Natural killer cell (primary cell): ENCODE measurements at regions not wholly inside any gene's neighbourhood (a gene's known extent, or its start where the extent isn't known, plus 50 kb on each side); places are given as distances from the start of the nearest gene placed in this dataset.

Experiments
- ATAC-seq, 3 donors: fragments of 150-1000 bp in 2 of 3; fragments of 200-7000 bp in 1 of 3; cut with Tn5 transposase; 1 replicate in 1 of 3; 2 replicates in 2 of 3; pipeline ENCODE4 v1.10.0; 2021; ENCODE audit warnings: mild to moderate bottlenecking in 2 of 3, moderate library complexity in 2 of 3
- DNase-seq, 2 donors: peaks; one replicate each; pipeline versions ENCODE4 v3.0.0 to v3.0.0-alpha.2; 2013 to 2021; ENCODE audit warnings: mixed read lengths in 1 of 2
- H3K27ac ChIP-seq: one replicate; pipeline ENCODE4 v1.5.1; 2013; ENCODE audit warnings: mild to moderate bottlenecking, low read length
- H3K27me3 ChIP-seq: one replicate; pipeline ENCODE4 v1.6.1; 2013; ENCODE audit warnings: low read length; ENCODE audit not compliant: control insufficient read depth, insufficient read depth
- H3K36me3 ChIP-seq: one replicate; pipeline ENCODE4 v1.6.1; 2013; ENCODE audit warnings: low read length; ENCODE audit not compliant: control insufficient read depth, insufficient read depth
- H3K4me1 ChIP-seq: one replicate; pipeline ENCODE4 v1.6.1; 2013; ENCODE audit warnings: low read length; ENCODE audit not compliant: control insufficient read depth, insufficient read depth
- H3K4me3 ChIP-seq: one replicate; pipeline ENCODE4 v1.5.1; 2013; ENCODE audit warnings: low read length
- H3K9me3 ChIP-seq: one replicate; pipeline ENCODE4 v1.6.1; 2013; ENCODE audit warnings: low read length; ENCODE audit not compliant: control insufficient read depth, insufficient read depth
- H3K27ac Mint-ChIP-seq, 2 donors: one replicate each; pipeline ENCODE4 v1.8.0; 2022; ENCODE audit warnings: mild to moderate bottlenecking in 2 of 2, mixed read lengths in 2 of 2, moderate library complexity in 1 of 2
- H3K27me3 Mint-ChIP-seq, 2 donors: one replicate each; pipeline ENCODE4 v1.8.0; 2022; ENCODE audit warnings: low read depth in 2 of 2, mixed read lengths in 2 of 2
- H3K36me3 Mint-ChIP-seq: one replicate; pipeline ENCODE4 v1.8.0; 2022; ENCODE audit warnings: mixed read lengths
- H3K4me1 Mint-ChIP-seq, 2 donors: one replicate each; pipeline ENCODE4 v1.8.0; 2022; ENCODE audit warnings: mixed read lengths in 2 of 2
- H3K4me3 Mint-ChIP-seq: one replicate; pipeline ENCODE4 v1.8.0; 2022; ENCODE audit warnings: mild to moderate bottlenecking, moderate library complexity, mixed read lengths
- H3K9me3 Mint-ChIP-seq, 2 donors: one replicate each; pipeline ENCODE4 v1.8.0; 2022; ENCODE audit warnings: mixed read lengths in 2 of 2
- CTCF ChIP-seq: fragments of 200-600 bp; IDR thresholded peaks from one replicate; pipeline ENCODE4 v1.8.0; 2022; ENCODE audit warnings: antibody characterized with exemption
- WGBS: methylation state at CpG from one replicate; pipeline ENCODE4 v1.1.7; 2013; ENCODE audit warnings: missing lambda C conversion rate; ENCODE audit not compliant: insufficient coverage; 5-methylcytosine and 5-hydroxymethylcytosine counted together
- intact Hi-C: fragments of 100-400 bp; cut with micrococcal nuclease; formaldehyde crosslinking; loops from one replicate; pipeline ENCODE4 v1.14.2; 2022

- Mint-ChIP-seq H3K9me3 (peaks cover 21 to 32% of the 10 kb centered on the region in 2 donors), H3K4me3 (no peak overlapping the region), H3K27ac (no peak overlapping the region), H3K36me3 (peaks cover 32% of the 10 kb centered on the region), H3K27me3 (no peaks in the 10 kb centered on the region), H3K4me1 (no peaks in the 10 kb centered on the region)
- no peak for TF ChIP-seq CTCF
- H3K4me3 ChIP-seq = no peak overlapping the region
- H3K27ac ChIP-seq = no peak overlapping the region
- H3K36me3 ChIP-seq = no peaks in the 10 kb centered on the region
- H3K4me1 ChIP-seq = no peaks in the 10 kb centered on the region
- no peak for ATAC-seq
- no peaks in the 10 kb centered on the region for H3K9me3 ChIP-seq
- WGBS = 80% methylated on average over 1 of the region's 1 CpG
- no peaks in the 10 kb centered on the region for H3K27me3 ChIP-seq
- no peak for DNase-seq
- intact Hi-C loops = no loop called here
Measured at GRCh38 chr1:104699433-104699832, 949.7 kb downstream of the AMY1C start.

GRCh38 chr1:104702731-104703130, 953.0 kb downstream of the AMY1C start:
- peaks cover 0 to 5% of the 10 kb centered on the region in 2 donors for H3K4me1 Mint-ChIP-seq
- Histone ChIP-seq H3K4me1 (no peaks in the 10 kb centered on the region), H3K27ac (no peak overlapping the region), H3K4me3 (no peak overlapping the region), H3K9me3 (peaks cover 2% of the 10 kb centered on the region), H3K27me3 (no peaks in the 10 kb centered on the region), H3K36me3 (no peaks in the 10 kb centered on the region)
- H3K27ac Mint-ChIP-seq = no peak overlapping the region
- 100% methylated on average over 1 of the region's 2 CpGs for WGBS
- TF ChIP-seq CTCF = no peak
- H3K9me3 Mint-ChIP-seq = peaks cover 20 to 26% of the 10 kb centered on the region in 2 donors
- intact Hi-C loops = no loop called here
- no peak overlapping the region for H3K4me3 Mint-ChIP-seq
- peaks cover 14% of the 10 kb centered on the region for H3K36me3 Mint-ChIP-seq
- DNase-seq (no peak), ATAC-seq (no peak)
- no peaks in the 10 kb centered on the region for H3K27me3 Mint-ChIP-seq

- H3K4me3 Mint-ChIP-seq = no peak overlapping the region
- intact Hi-C loops = no loop called here
- no peak overlapping the region for H3K27ac Mint-ChIP-seq
Measured at GRCh38 chr1:104706631-104707147, 957.0 kb downstream of the AMY1C start.

More at GRCh38 chr1:104706631-104707147, 957.0 kb downstream of the AMY1C start:
- 92% methylated on average over 9 of the region's 9 CpGs for WGBS
- peaks cover 19% of the 10 kb centered on the region for H3K36me3 Mint-ChIP-seq
- no peak for TF ChIP-seq CTCF
- H3K4me1 Mint-ChIP-seq = peaks cover 0 to 5% of the 10 kb centered on the region in 2 donors
- DNase-seq (no peak), ATAC-seq (no peak)
- Histone ChIP-seq H3K4me1 (no peaks in the 10 kb centered on the region), H3K27ac (no peak overlapping the region), H3K36me3 (no peaks in the 10 kb centered on the region), H3K4me3 (no peak overlapping the region), H3K27me3 (no peaks in the 10 kb centered on the region), H3K9me3 (peaks cover 4% of the 10 kb centered on the region)
- H3K9me3 Mint-ChIP-seq = peaks cover 25 to 33% of the 10 kb centered on the region in 2 donors
- no peaks in the 10 kb centered on the region for H3K27me3 Mint-ChIP-seq
